Gastrocnemius medialis (tissue), 4 donors: ENCODE measurements at regions not wholly inside any gene's neighbourhood (a gene's known extent, or its start where the extent isn't known, plus 50 kb on each side); places are given as distances from the start of the nearest gene placed in this dataset.

ENCODE experiments used
- CTCF ChIP-seq, 5 experiments: fragments of 450-650 bp in 3 of 5; fragments of 200-600 bp in 2 of 5; sonication (generic) in 2 of 5; IDR thresholded peaks in 4 of 5; conservative IDR thresholded peaks in 1 of 5; 1 replicate in 4 of 5; 2 replicates in 1 of 5; pipeline ENCODE4 v1.5.1; 2016 to 2019; ENCODE audit warnings: antibody characterized with exemption in 5 of 5, mild to moderate bottlenecking in 3 of 5, moderate library complexity in 3 of 5
- POLR2A ChIP-seq, 2 donors: fragments of 450-650 bp; IDR thresholded peaks; one replicate each; pipeline ENCODE4 v1.6.1; 2017; ENCODE audit warnings: antibody characterized with exemption in 2 of 2, mild to moderate bottlenecking in 2 of 2, moderate library complexity in 2 of 2

- TF ChIP-seq POLR2A (IDR thresholded peaks at IDR 0.05): no peak
- no peak for TF ChIP-seq CTCF (IDR thresholded peaks at IDR 0.05 in 4 of 5, conservative IDR thresholded peaks at IDR 0.05 in 1 of 5)
These were observed 258.1 kb upstream of the CNTN6 start for GRCh38 chr3:834679-835078.
